OCI-LY7 (cell line): ENCODE measurements at regions not wholly inside any gene's neighbourhood (a gene's known extent, or its start where the extent isn't known, plus 50 kb on each side); places are given as distances from the start of the nearest gene placed in this dataset.

Experiments
- BruUV-seq: library from RNA; stranded (reverse); fragments of 400-500 nt; replicated peaks from 2 replicates; lab custom pipeline; 2021; lab: Mats Ljungman, UMichigan
- CTCF ChIA-PET: fragments of 300-600 bp; sonication (Branson Sonifier 250); formaldehyde crosslinking; loops from one replicate; lab custom pipeline; 2022; ENCODE audit warnings: antibody characterized with exemption; ENCODE audit not compliant: unreplicated experiment; lab: Charles Lee
- POLR2A ChIA-PET: fragments of 300-600 bp; sonication (Branson Sonifier 250); formaldehyde crosslinking; loops from one replicate; lab custom pipeline; 2022; ENCODE audit warnings: antibody characterized with exemption; lab: Charles Lee
- DNase-seq: peaks from one replicate; pipeline ENCODE4 v3.0.0-alpha.2; 2015; ENCODE audit warnings: low spot score
- H2AFZ ChIP-seq: fragments of 200-600 bp; sonication (generic), shearing (Covaris generic); 2 replicates; pipeline ENCODE4 v1.6.1; 2014; ENCODE audit warnings: mild to moderate bottlenecking, antibody characterized with exemption, low read length, moderate library complexity
- H3K27ac ChIP-seq: fragments of 200-600 bp; sonication (generic); 2 replicates; pipeline ENCODE4 v1.5.1; 2014; ENCODE audit warnings: mixed run types, low read depth, mild to moderate bottlenecking, moderate library complexity, low read length, inconsistent platforms; ENCODE audit not compliant: poor library complexity, severe bottlenecking
- H3K36me3 ChIP-seq: fragments of 200-600 bp; sonication (generic); 2 replicates; pipeline ENCODE4 v1.6.1; 2014; ENCODE audit warnings: mild to moderate bottlenecking, antibody characterized with exemption, low read length, moderate library complexity, mixed read lengths; ENCODE audit not compliant: insufficient read depth
- H3K4me1 ChIP-seq: fragments of 200-600 bp; sonication (generic); 2 replicates; pipeline ENCODE4 v1.5.1; 2014; ENCODE audit warnings: mild to moderate bottlenecking, low read length; ENCODE audit not compliant: insufficient read depth, poor library complexity, severe bottlenecking
- H3K4me2 ChIP-seq: fragments of 200-600 bp; sonication (generic); 2 replicates; pipeline ENCODE4 v1.6.1; 2014; ENCODE audit warnings: mild to moderate bottlenecking, low read length
- H3K4me3 ChIP-seq: fragments of 200-600 bp; sonication (generic); 2 replicates; pipeline ENCODE4 v1.5.1; 2014; ENCODE audit warnings: mild to moderate bottlenecking, low read depth, low read length; ENCODE audit not compliant: poor library complexity, severe bottlenecking
- H3K79me2 ChIP-seq: fragments of 200-600 bp; sonication (generic); 2 replicates; pipeline ENCODE4 v1.6.1; 2016; ENCODE audit warnings: low read depth, mild to moderate bottlenecking, low read length, moderate library complexity, mixed read lengths; ENCODE audit not compliant: insufficient read depth
- H3K9me2 ChIP-seq: fragments of 200-600 bp; sonication (generic); 2 replicates; pipeline ENCODE4 v1.6.1; 2016; ENCODE audit warnings: mild to moderate bottlenecking, low read length, mixed read lengths; ENCODE audit not compliant: insufficient read depth
- H3K9me3 ChIP-seq: fragments of 200-600 bp; sonication (generic); 2 replicates; pipeline ENCODE4 v1.6.1; 2014; ENCODE audit warnings: mild to moderate bottlenecking, mixed run types, low read length, mixed read lengths
- H4K20me1 ChIP-seq: fragments of 200-600 bp; sonication (generic); 2 replicates; pipeline ENCODE4 v1.6.1; 2014; ENCODE audit warnings: mild to moderate bottlenecking, antibody characterized with exemption, low read length, moderate library complexity, mixed read lengths; ENCODE audit not compliant: insufficient read depth
- CTCF ChIP-seq: fragments of 200-600 bp; sonication (generic); conservative IDR thresholded peaks from 2 replicates; pipeline ENCODE4 v1.5.1; 2014; ENCODE audit warnings: mild to moderate bottlenecking, antibody characterized with exemption, low read length, moderate library complexity, mixed read lengths
- EZH2phosphoT487 ChIP-seq: fragments of 200-600 bp; sonication (generic); IDR thresholded peaks from 2 replicates; pipeline ENCODE4 v1.6.1; 2018; ENCODE audit warnings: low read depth, borderline replicate concordance, mild to moderate bottlenecking, mixed run types, antibody characterized with exemption, low read length, moderate library complexity, mixed read lengths
- intact Hi-C: fragments of 100-400 bp; cut with micrococcal nuclease; formaldehyde crosslinking; loops from one replicate; pipeline ENCODE4 v1.10.0; 2022; ENCODE audit not compliant: unreplicated experiment

- H3K9me3 ChIP-seq: no peaks in the 10 kb centered on the region
- no peaks in the 10 kb centered on the region for H3K9me2 ChIP-seq
- H2AFZ ChIP-seq: no peak overlapping the region
- no peak overlapping the region for H3K27ac ChIP-seq
- no peak overlapping the region for H3K4me2 ChIP-seq
- no peak for DNase-seq
- no peaks in the 10 kb centered on the region for H3K36me3 ChIP-seq
- BruUV-seq: no TSS peak
- no peaks in the 10 kb centered on the region for H3K4me1 ChIP-seq
- H3K79me2 ChIP-seq: no peaks in the 10 kb centered on the region
- ChIA-PET CTCF (no interaction called here), POLR2A (no interaction called here)
- H4K20me1 ChIP-seq: no peaks in the 10 kb centered on the region
- no peak overlapping the region for H3K4me3 ChIP-seq
- intact Hi-C loops: no loop called here
- no peak for TF ChIP-seq CTCF
- TF ChIP-seq EZH2phosphoT487: no peak
Measured at GRCh38 chrX:15173411-15173810, 96.5 kb downstream of the ASB9 start.

- TF ChIP-seq CTCF (no peak), EZH2phosphoT487 (no peak)
- ChIA-PET POLR2A (no interaction called here), CTCF (no interaction called here)
- DNase-seq: no peak
- H3K9me2 ChIP-seq: no peaks in the 10 kb centered on the region
- H3K27ac ChIP-seq: no peak overlapping the region
- H3K79me2 ChIP-seq: no peaks in the 10 kb centered on the region
- BruUV-seq: no TSS peak
- H2AFZ ChIP-seq: no peak overlapping the region
- intact Hi-C loops: no loop called here
- H4K20me1 ChIP-seq: no peaks in the 10 kb centered on the region
- H3K9me3 ChIP-seq: no peaks in the 10 kb centered on the region
- H3K4me3 ChIP-seq: no peak overlapping the region
- H3K36me3 ChIP-seq: no peaks in the 10 kb centered on the region
- H3K4me2 ChIP-seq: no peak overlapping the region
- H3K4me1 ChIP-seq: no peaks in the 10 kb centered on the region
Measured at GRCh38 chrX:15170927-15171326, 99.0 kb downstream of the ASB9 start.

- intact Hi-C loops: no loop called here
- BruUV-seq: no TSS peak
- no peaks in the 10 kb centered on the region for H3K9me3 ChIP-seq
- H3K9me2 ChIP-seq: no peaks in the 10 kb centered on the region
- no peak overlapping the region for H3K27ac ChIP-seq
- H2AFZ ChIP-seq: no peak overlapping the region
- POLR2A ChIA-PET: no interaction called here
- H4K20me1 ChIP-seq: no peaks in the 10 kb centered on the region
- CTCF ChIA-PET: no interaction called here
- no peaks in the 10 kb centered on the region for H3K79me2 ChIP-seq
- DNase-seq: no peak
- no peak overlapping the region for H3K4me2 ChIP-seq
- no peaks in the 10 kb centered on the region for H3K4me1 ChIP-seq
- H3K36me3 ChIP-seq: no peaks in the 10 kb centered on the region
- no peak for TF ChIP-seq CTCF
- no peak for TF ChIP-seq EZH2phosphoT487
- no peak overlapping the region for H3K4me3 ChIP-seq
Measured at GRCh38 chrX:15167826-15168225, 102.1 kb downstream of the ASB9 start.
